HG03457 (cell line): ENCODE measurements at regions not wholly inside any gene's neighbourhood (a gene's known extent, or its start where the extent isn't known, plus 50 kb on each side); places are given as distances from the start of the nearest gene placed in this dataset.

Experiments
- ATAC-seq: cut with Tn5 transposase; IDR thresholded peaks from one replicate; pipeline ENCODE4 v1.9.1; 2021; ENCODE audit warnings: moderate number of reproducible peaks; ENCODE audit not compliant: unreplicated experiment

DNA sequence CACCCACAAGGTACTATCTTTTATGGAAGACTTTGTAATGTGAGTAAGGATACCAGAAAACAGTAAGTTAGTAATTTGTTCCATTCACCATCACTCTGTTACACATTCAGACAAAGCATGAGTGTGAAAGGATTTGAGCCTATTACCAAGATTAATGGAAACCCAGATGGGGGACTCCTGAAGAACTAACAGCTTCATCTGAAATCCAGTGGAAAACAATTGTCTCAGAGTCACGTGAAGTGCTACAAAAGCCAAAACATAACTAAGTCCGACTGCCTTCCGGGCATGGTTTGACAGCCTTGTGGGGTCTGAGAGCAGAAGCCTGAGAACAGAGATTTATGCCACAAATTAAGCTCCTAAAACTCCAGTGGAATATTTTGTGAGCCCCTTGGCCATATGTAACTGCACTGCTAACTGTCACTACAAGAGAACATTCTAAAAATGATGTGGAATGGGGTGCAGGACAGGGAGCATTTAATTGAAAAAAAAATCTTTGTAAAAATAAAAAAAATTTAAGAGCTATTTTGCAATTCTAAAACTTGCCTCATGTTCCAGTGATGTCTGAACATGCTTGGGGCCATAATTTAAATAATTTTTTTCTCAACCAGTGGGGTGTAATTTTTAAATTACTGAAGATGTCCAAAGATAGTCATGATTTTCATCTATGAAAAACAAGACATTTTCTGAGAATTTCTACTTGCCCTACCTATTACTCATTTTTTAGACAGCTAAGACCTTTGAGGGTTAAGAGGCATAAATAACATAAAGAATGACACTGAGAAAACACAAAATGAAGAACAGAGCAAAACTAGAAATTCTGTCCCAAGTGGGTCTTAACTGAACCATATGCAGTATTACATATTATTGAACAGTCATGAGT is 555.0 kb downstream of the INHBA start:
- ATAC-seq = no peak

DNA sequence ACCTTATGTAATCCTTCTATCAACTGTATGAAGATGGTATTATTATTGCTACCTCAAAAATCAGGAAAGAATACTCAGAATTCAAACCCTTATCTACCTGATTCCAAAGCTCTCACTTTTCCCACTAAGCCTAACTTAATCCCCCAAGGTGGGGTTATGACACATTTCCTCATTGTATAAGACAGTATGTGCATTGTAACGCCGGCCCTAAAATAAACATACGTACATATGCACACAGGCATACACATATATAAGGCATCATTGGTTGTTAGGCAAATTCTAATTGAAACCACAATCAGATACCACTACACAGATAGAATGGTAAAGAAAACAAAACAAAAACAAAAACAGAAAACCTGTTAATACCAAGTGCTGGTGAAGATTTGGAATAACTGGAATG is 556.5 kb downstream of the INHBA start:
- ATAC-seq = no peak

DNA sequence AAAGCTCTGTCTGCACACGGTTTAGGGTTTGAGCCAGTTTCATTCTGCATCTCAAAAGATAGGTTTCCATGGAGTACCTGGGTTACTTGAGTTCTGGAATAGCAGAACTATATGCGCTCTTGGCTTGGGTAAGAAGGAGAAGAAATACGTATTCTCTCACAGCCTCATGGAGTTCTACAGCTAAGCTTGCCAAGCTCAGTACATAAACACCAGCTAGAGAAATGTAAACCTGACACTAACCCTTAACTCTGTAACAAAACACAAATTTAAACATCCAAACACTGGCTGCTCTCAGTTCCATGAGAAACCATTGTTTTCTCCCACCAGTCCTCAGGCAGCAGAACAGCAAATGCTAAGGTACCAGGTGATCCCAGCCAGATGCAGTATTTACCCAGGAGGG is 557.2 kb downstream of the INHBA start:
- no peak for ATAC-seq

DNA sequence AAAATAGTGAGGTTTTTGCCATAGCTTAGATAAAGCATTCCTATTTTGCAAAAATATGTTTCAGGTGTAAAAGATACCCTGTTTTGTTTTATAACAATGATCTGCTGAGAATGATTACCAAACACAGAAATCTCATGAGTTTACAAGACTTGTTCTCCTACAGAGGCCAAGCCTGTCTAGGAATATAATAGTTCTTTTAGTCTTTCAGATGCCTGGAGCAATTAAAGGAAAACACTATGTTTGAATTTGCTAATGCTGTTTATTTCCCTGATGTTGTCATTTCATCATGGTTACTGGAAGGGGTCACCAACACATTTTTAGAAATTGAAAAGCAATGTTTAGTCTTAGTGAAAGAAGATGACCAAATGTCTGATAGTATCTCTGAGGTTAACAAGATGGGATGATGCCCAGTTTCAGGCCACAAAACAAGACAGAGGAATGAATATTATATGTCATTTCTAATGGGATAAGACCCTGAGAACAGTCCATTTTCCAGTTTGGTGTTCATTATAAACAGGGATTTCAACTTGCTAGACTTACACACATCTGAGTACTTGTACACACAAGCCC is 559.9 kb downstream of the INHBA start:
- no peak for ATAC-seq

DNA sequence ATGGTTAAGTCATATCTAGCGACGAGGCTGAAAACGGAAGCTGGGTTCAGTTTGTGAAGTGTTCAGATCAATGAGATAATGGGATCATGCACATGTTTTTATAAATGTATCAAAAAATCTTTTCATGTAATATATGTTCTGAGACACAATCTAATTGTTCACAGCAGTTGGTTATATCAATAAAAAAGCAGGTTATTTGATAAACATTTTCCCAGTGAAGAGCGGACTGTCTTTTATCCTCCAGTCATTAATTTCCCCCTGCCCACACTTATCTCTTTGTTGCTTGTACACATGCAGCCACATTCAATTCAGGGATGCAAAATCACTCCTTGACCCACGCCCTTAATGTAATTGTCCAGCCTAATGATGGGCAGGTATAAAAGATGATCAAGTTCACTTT is 563.1 kb downstream of the INHBA start:
- no peak for ATAC-seq

DNA sequence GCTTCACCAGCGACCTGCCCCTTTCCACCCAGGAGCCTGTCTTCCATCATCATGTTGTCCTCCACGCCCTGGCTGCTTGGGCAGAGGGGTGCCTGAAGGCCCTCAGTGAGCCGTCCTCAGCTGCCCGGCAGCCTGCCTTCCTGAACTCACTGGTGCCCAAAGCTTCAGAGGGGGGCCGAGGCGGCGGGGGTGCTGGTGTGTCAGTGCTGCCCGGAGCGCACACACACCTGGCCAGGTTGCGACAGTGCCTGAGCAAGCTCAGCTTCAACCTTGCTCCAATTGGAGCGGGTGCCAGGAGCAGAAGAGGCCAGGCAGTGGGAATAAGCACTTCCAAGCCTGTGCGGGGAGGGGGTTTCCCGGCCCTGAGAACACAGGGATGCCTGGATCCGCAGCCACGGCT is 566.3 kb downstream of the INHBA start:
- ATAC-seq = no peak

DNA sequence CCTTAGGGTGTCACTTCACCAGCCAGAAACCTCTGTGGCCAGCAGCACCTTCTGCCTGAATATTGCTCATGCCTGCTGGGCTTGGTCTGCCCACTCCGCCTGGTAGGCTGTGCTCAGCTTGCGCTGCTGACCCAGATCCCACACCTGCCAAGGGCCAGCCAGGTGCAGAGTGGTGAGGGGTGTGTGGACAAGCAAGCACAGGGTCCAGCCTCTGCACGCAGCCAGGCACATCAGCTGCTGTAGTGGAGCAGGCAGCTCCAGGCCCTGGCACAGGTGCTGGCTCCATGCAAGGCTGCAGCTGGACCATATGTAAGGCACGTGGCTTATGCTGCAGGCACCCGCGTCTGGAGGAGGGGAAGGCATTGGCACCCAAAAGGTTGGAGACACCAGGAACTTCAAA is 567.4 kb downstream of the INHBA start:
- ATAC-seq = no peak

DNA sequence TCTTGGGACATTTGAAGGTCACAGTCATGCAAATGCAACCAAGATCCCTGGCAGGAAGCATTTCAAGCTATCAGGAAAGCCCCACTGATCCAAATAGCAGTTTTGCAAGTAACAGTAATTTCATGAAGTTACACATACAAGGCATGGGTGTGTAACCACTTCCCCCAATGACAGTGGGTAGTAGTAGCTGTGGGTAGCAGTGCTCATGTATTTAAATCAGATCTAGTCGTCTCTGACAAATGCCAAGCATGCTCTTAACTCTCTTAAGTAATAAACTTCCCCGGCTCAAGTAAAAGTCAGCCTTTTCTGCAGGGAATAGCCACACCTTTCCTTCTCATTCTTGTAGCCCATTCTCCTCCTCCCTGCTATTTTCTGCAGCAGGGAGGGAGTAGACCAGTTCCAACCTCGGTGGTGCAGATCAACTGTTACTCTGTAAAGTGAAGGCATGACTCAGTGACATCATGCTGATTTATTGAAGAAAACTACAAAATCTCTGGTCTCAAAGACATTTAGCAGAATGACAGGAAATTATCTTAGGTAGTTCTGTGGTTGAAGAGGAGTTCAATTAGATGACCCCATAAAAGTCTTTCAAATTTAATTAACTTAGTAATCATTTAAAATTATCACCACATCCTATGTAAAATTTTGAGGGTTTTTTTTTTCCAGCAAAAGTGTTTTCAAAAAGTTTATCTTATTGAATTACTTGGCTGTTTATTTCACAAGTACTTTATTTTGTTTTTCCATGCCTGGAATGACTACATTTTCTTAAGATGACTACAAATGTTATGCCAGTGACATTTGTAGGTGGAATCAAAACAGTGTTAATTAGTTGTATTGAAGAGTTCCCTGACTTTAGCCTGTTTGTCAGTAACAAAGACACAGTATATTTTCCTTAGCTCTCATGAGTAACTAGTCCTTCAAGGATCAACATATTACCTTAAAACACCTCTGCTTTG is 568.3 kb downstream of the INHBA start:
- ATAC-seq = peak; percentile 90

DNA sequence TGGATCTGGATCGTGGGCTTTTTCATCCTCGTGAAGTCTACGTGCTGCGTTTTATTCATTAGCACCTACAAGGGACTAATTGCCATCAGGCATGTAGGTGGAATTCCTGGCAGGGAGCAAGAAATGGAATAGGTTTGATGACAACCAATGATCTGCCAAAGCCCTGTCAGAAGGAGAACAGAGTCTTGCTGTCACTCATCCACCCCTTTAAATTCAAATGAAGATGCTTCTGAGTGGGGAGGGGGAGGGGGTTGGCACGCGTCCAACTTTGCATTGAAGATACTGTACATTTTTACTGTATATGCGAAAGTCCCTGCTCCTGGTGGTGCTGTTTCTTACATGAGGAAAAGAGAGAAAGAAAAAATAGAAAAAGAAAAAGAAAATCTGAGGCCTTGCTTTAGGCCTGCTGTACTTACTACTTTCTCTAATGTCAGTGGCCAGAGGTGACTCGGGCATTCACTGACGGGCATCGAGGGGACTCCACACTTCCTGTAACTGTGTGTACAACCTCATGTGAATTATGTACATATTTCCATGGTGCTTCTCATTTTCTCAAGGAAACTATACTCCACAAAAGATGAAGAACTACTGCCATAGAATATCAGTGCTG is 569.1 kb downstream of the INHBA start:
- no peak for ATAC-seq

DNA sequence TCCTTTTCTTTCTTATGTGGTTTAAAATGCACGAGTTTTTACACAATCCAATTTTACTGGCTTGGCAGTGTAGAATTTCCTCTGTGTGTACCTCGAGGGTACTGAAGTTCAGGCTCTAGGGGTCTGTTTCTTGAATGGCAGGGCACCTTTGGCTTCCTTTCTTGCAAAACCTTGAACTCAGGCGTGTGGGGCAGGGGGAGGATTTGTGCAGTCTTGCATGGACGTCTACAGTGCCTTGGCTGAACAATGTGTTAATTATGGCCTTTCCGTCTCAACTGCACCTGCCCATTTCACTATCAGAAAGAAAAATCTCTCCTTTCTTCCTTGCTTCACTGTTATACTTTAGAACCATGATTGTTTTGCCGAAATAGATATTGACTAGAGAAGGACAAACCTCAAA is 570.9 kb downstream of the INHBA start:
- no peak for ATAC-seq

DNA sequence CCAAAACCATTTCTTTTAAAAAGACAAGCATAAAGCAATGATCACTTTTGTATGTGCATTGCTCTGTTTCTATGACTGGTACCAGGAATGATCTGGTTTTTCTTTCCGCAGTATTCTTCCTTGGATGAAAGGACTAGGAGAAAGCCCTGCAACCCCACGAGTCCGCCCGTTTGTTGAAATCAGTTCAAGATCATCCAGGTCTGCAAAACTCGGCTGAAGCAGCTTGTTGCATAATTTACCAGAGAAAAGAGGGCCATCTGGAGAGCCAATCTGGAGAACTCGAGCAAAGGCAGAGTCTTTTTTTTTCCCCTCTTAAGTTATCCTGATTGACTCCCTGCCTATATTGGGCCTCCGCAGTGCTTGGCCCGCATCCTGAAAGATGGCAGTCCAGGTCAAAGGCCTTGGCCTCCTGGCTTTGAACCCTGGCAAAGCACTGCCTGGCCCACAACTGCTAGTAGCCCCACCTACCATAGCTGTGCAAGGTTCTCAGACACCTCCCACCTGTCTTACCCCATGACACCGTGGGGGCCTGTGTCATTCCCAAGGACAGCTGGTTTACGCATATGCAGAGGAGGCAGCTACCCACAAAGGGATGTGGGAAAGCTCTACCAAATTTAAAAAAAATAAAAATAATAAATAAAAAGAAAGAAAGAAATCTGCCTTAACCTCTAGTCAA is 572.2 kb downstream of the INHBA start:
- ATAC-seq = no peak

DNA sequence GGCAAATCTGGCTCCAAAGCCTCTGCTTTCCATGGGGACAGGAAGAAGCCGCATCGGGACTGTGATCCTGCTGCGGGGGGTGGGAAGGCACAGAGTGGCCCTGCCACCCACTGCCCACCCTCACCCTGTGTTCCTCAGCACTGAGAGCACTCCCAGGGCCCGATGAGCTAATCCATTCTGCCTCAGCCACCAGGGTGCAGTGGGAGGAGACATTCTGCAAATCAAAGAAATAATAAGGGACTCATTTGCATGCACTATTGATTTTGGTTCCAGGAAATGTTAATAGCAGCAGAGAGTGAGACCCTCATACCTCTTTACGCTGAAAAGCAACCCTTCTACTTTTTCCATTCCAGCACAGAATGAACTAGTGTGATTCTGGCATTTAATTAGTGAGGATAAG is 572.8 kb downstream of the INHBA start:
- no peak for ATAC-seq

DNA sequence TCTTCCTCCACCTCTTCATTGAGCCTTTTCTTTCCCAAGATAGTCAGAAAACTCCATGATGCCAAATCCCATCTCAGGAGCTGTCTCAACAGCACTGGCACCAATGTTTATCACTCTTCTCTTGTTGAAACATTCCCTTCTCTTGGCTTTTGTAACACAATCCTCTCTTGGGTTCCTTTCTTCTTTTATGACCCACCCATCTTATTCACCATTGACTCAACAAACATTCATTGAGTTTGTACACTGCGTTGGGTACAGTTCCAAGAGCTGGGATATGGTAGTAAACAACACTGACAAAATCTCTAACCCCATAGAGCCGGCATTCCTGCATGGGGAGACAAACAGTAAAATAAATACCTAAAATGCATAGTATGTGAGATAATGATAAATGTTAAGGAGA is 577.5 kb downstream of the INHBA start:
- ATAC-seq = no peak

DNA sequence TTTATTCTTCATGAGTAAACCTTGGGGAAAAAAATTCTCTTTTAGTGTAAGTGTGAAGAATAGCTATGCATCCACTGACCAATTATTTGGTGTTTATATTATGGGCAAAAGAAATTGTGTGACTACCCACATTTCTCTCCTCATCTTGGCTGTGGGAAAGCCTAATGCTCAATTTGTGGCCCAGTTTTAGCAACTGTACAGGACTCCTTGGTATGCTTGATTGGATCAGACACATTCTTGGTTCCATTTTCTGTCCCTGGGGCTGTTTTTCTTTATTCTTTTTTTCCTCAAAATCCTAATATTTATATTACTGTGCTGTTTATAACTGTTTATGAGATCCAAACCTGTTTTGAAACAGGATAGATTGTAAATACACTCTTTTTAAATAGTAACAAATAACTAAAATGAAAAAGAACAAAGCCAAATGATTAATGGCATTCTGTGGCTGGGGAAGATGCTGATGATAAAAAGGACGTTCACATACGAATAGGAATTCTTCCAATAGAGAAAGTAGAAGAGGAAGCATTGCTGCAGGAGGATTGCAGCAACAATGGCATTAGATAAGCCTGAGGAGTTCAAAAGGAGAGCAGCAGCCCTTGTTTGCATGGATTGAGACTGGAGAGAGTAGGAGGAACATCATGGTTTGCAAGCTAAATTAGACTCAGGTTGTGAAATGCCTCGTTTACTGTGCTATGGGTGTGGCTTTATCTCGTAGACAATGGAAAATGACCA is 580.5 kb downstream of the INHBA start:
- ATAC-seq = no peak

DNA sequence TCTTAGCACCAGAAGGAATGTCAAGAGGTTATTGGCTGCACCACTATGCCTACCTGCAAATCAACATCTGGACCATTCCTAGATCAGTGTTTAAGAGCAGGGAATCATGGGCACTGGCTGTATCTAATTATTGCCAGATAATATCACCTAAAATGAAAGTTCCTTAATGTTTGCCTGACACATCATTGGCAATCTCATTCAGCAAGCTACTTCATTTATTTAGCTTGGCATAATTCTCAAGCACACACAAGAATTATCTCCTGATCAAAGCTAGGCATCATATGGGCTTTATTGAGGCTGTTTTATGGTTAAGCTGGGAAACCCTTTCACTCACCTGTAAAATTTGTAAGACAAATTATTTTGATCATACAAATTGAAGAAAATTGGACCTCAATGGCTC is 581.7 kb downstream of the INHBA start:
- no peak for ATAC-seq

DNA sequence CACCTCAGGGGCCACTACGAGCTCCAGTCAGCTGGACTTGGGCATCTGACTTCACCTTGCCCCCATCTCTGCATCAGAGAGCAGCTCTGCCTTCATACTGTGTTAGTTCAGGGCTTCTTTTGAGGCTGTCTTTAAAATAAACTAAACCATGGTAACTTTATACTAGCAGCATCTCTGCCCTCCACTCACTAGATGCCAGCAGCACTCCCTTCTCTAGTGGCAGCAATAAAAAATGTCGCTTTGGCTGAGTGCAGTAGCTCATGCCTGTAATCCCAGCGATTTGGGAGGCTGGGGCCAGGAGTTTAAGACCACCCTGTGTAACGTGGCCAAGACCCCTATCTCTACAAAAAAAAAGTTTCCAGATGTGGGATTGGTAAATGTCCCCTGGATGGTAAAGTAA is 584.4 kb downstream of the INHBA start:
- no peak for ATAC-seq

DNA sequence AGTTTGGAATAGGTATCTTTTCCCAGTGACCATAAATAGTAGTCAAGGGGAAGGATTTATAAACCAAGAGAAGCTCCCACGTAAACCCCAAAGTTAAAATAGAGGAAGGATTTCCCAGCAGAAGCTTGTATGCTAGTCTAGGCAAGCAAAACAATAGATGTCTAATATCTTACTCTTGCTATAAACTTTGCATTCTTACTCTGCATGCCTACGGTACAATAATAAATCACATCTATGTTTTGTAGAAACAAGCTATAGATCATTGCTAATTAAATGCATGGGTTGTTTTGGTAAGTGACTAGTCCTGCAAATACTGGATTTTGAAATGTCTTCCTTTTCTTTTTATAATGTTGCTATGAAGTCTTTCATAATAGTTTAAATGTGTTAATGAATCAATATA is 585.5 kb downstream of the INHBA start:
- no peak for ATAC-seq

DNA sequence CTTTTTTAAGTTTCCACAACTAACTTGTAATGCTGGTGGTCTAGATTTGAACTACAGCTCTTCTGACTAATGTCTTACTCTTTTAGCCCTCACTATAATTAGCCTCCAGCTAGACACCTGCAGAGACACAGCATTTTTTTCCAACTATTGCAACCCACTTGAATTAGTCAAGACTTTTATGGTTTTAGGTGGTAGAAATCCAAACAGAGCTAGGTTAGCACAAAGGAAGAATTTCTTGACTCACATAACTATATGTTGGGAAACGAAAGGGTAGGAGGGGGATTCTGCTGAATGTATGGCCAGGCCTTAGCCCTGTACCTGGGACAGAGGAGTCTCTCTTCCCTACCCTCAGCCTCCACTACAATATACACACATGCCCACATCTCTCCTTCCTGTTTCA is 586.1 kb downstream of the INHBA start:
- ATAC-seq = no peak

DNA sequence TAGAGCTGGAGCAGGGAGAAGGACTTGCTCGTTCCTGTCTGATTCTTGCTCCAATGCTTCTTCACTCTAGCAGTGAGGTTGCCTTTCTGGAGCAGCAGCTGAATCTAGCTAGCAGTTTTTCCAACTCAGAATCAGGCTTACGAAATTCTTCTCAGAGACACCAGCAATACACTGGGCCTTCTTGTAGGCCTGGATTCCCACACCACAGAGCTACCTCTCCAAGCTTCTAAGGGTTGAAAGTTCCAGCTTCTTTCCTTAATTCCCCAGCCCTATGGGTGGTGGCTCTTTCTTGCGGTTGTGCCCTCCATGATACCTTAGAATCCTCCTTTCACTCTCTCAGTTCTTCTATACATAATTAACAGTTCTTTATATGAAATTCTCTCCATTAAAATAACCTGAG is 586.6 kb downstream of the INHBA start:
- ATAC-seq = no peak

DNA sequence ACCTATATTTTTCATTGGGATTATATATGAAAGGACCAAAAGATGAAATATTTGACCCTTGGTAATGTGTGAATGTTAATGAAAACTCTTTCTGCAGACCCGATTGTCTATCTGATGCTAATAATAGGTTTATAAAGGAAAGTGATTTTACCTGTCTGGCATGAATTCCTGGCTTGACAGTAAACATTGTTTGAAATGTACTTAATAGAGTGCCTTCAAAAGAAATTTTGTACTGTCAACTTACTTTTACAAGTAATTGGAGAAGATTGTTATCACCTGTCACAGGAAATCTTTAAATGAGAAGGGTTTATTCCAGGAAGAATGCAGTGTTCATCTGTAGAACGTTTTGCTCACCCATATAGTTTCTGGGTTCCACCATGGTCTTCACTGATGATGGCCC is 588.2 kb downstream of the INHBA start:
- ATAC-seq = no peak
